Mesendoderm (in vitro differentiated cells): ENCODE measurements at regions not wholly inside any gene's neighbourhood (a gene's known extent, or its start where the extent isn't known, plus 50 kb on each side); places are given as distances from the start of the nearest gene placed in this dataset.

Experiments used
- DNase-seq: peaks from one replicate; pipeline ENCODE4 v3.0.0; 2013
- H2AK5ac ChIP-seq: 2 replicates; pipeline ENCODE4 v1.6.1; 2013; ENCODE audit warnings: low read length, inconsistent platforms
- H2BK120ac ChIP-seq: 2 replicates; pipeline ENCODE4 v1.6.1; 2013; ENCODE audit warnings: low read depth, mild to moderate bottlenecking, low read length, moderate library complexity, mixed read lengths
- H2BK15ac ChIP-seq: replicated peaks from 2 replicates; pipeline ENCODE4 v1.6.1; 2013; ENCODE audit warnings: low read depth, mild to moderate bottlenecking, moderate library complexity
- H2BK5ac ChIP-seq: 2 replicates; pipeline ENCODE4 v1.6.1; 2013; ENCODE audit warnings: low read length, inconsistent platforms
- H3K18ac ChIP-seq: 2 replicates; pipeline ENCODE4 v1.6.1; 2013; ENCODE audit warnings: mild to moderate bottlenecking, low read length, mixed read lengths
- H3K23ac ChIP-seq: one replicate; pipeline ENCODE4 v1.6.1; 2013; ENCODE audit warnings: low read length
- H3K27ac ChIP-seq: 2 replicates; pipeline ENCODE4 v1.5.1; 2013; ENCODE audit warnings: low read depth, mild to moderate bottlenecking, inconsistent platforms, low read length, moderate library complexity
- H3K27me3 ChIP-seq: 2 replicates; pipeline ENCODE4 v1.6.1; 2013; ENCODE audit warnings: low read length, control low read depth, mild to moderate bottlenecking, inconsistent platforms; ENCODE audit not compliant: insufficient read depth, poor library complexity
- H3K36me3 ChIP-seq: 2 replicates; pipeline ENCODE4 v1.6.1; 2013; ENCODE audit warnings: low read length, inconsistent platforms; ENCODE audit not compliant: control insufficient read depth, insufficient read depth
- H3K4ac ChIP-seq: one replicate; pipeline ENCODE4 v1.6.1; 2013; ENCODE audit warnings: low read depth, mild to moderate bottlenecking, low read length, moderate library complexity
- H3K4me1 ChIP-seq: 2 replicates; pipeline ENCODE4 v1.6.1; 2013; ENCODE audit warnings: low read depth, low read length, inconsistent platforms; ENCODE audit not compliant: control insufficient read depth
- H3K4me2 ChIP-seq: 2 replicates; pipeline ENCODE4 v1.6.1; 2013; ENCODE audit warnings: low read length
- H3K4me3 ChIP-seq: 2 replicates; pipeline ENCODE4 v1.5.1; 2013; ENCODE audit warnings: mild to moderate bottlenecking, low read length
- H3K56ac ChIP-seq: one replicate; pipeline ENCODE4 v1.6.1; 2013; ENCODE audit warnings: low read length
- H3K79me1 ChIP-seq: 2 replicates; pipeline ENCODE4 v1.6.1; 2013; ENCODE audit warnings: low read length, inconsistent platforms
- H3K79me2 ChIP-seq: 2 replicates; pipeline ENCODE4 v1.6.1; 2013; ENCODE audit warnings: mild to moderate bottlenecking, low read length; ENCODE audit not compliant: control insufficient read depth, insufficient read depth
- H3K9ac ChIP-seq: 2 replicates; pipeline ENCODE4 v1.6.1; 2013; ENCODE audit warnings: low read length, inconsistent platforms
- H4K5ac ChIP-seq: one replicate; pipeline ENCODE4 v1.6.1; 2013; ENCODE audit warnings: low read length
- H4K8ac ChIP-seq: one replicate; pipeline ENCODE4 v1.6.1; 2013; ENCODE audit warnings: low read depth, mild to moderate bottlenecking, control low read depth, low read length, moderate library complexity
- WGBS: extraction: QIAGEN DNeasy Blood & Tissue Kit; methylation state at CpG from one replicate; pipeline ENCODE4 v1.1.7; 2013; ENCODE audit warnings: low lambda C conversion rate, missing lambda C conversion rate; ENCODE audit not compliant: insufficient coverage; ENCODE audit errors: extremely low coverage; 5-methylcytosine and 5-hydroxymethylcytosine counted together

DNA sequence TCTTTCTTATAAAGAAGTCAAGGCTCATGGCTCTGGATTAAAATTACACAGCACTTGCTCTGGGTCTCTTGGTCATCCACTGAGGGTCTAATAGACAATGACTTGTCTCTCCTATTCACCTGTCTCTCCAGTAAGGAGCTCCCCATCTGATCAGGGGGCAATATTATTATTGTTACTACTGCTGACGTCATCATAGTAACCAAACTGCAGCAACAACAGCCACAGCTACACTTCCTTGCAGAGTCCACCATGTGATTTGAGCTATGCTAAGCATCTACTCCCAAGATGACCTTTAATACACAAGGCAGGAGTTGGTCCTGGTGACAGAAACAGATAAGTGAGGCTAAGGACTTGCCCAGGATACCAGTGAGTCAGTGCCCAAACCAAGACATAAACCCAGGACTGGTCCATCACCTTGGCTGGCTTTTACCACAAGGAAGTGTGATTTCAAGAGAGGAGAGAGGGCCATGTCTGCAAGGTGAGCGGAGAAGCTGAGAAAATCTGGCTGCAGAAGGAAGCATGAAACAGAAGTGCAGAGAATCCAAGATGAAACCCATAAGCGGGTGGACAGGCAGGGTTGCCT is 602.5 kb downstream of the PTPRU start:
- Histone ChIP-seq H3K4ac (no peak overlapping the region), H3K9ac (no peak overlapping the region), H2AK5ac (no peak overlapping the region), H3K79me2 (no peaks in the 10 kb centered on the region), H3K18ac (no peak overlapping the region), H4K5ac (no peak overlapping the region), H2BK15ac (no peak overlapping the region), H3K4me2 (no peak overlapping the region), H4K8ac (no peak overlapping the region), H3K23ac (no peak overlapping the region), H3K79me1 (no peaks in the 10 kb centered on the region), H3K27me3 (no peaks in the 10 kb centered on the region), H3K56ac (no peak overlapping the region), H2BK120ac (no peak overlapping the region), H2BK5ac (no peak overlapping the region), H3K27ac (no peak overlapping the region), H3K36me3 (no peaks in the 10 kb centered on the region), H3K4me3 (no peak overlapping the region), H3K4me1 (no peaks in the 10 kb centered on the region)
- DNase-seq = no peak
- no CpG with 5 or more reads among the region's 3 CpGs for WGBS

DNA sequence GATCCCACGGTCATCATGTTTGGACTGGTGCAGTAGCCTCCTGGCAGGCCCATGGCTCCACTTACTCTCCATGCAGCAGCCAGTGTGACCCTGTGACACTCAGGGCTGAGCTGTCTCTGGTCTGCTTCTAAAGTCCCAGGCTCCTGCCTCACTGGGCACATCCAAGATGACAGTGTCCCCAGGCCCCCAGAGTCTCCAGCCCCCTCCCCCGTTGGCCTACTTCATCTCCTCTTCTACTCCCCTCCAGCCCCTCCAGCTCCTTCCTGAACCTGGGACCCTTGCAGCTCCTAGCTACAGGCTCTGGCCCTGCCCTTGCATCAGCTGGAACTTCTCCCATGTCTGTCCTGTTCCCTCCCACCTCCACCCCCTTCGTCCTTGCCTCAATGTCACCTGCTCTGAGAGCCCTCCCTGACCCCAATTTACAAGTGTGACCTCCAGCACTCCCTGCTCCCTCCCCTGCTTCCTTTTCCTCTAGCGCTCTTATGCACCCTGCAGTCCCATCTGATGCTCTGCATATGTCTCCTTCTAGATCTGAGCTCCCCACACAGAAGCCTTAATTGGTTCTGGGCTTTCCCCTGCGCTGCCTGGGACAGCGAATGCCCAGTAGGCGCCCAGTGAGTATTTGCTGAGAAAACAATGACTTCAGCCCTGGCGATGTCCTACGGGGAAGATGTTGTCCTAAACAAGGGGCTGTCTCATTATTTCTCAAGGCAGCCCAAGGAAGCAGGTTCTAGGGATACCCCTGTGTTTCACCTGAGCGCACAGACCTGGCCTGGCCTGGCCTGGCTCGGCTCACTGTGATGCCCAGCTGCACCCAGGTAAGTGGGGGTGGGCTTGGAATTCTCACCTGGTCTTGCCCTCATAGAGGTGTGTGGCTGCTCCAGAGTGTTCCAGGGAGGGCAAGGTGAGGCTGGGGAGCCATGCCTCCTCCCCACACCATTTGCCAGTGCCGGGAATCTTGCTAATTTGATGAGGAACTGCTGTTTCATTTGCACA is 600.6 kb downstream of the PTPRU start:
- no peak for DNase-seq
- no peak overlapping the region for H3K23ac ChIP-seq
- no peak overlapping the region for H2BK15ac ChIP-seq
- H3K9ac ChIP-seq = no peak overlapping the region
- WGBS = no CpG with 5 or more reads among the region's 12 CpGs
- H3K27ac ChIP-seq = no peak overlapping the region
- no peak overlapping the region for H2BK5ac ChIP-seq
- no peaks in the 10 kb centered on the region for H3K79me1 ChIP-seq
- H3K27me3 ChIP-seq = no peaks in the 10 kb centered on the region
- no peak overlapping the region for H2AK5ac ChIP-seq
- no peak overlapping the region for H3K56ac ChIP-seq
- no peak overlapping the region for H4K5ac ChIP-seq
- no peaks in the 10 kb centered on the region for H3K4me1 ChIP-seq
- no peaks in the 10 kb centered on the region for H3K79me2 ChIP-seq
- H3K4ac ChIP-seq = no peak overlapping the region
- no peak overlapping the region for H3K18ac ChIP-seq
- no peaks in the 10 kb centered on the region for H3K36me3 ChIP-seq
- H3K4me3 ChIP-seq = no peak overlapping the region
- H3K4me2 ChIP-seq = no peak overlapping the region
- H4K8ac ChIP-seq = no peak overlapping the region
- no peak overlapping the region for H2BK120ac ChIP-seq

DNA sequence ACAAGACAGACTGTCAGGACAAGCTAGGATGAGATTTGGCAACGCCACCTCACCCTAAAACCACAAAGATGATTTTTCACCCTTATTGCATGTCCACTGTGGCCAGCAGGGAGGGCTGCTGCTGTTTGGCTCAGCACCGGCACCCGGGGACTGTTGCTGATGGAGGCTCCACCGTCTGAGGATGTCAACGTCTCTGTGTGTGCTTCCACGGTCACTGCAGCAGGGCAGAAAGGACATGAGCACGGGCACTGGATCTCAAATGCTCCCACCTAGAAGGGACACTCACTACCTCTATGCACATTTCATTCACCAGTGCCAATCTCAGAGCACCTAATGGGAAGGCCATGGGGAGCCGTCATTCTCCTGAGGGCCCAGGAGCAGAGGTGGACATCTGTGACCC is 599.6 kb downstream of the PTPRU start:
- DNase-seq = no peak
- no peaks in the 10 kb centered on the region for H3K27me3 ChIP-seq
- H3K79me2 ChIP-seq = no peaks in the 10 kb centered on the region
- no peak overlapping the region for H3K9ac ChIP-seq
- H4K8ac ChIP-seq = no peak overlapping the region
- H3K18ac ChIP-seq = no peak overlapping the region
- H2BK120ac ChIP-seq = no peak overlapping the region
- no peak overlapping the region for H3K4me2 ChIP-seq
- H3K23ac ChIP-seq = no peak overlapping the region
- WGBS = no CpG with 5 or more reads among the region's 8 CpGs
- no peak overlapping the region for H4K5ac ChIP-seq
- H3K79me1 ChIP-seq = no peaks in the 10 kb centered on the region
- no peak overlapping the region for H2BK5ac ChIP-seq
- no peak overlapping the region for H3K27ac ChIP-seq
- H3K4me1 ChIP-seq = no peaks in the 10 kb centered on the region
- no peaks in the 10 kb centered on the region for H3K36me3 ChIP-seq
- no peak overlapping the region for H3K56ac ChIP-seq
- H2BK15ac ChIP-seq = no peak overlapping the region
- H3K4me3 ChIP-seq = no peak overlapping the region
- no peak overlapping the region for H2AK5ac ChIP-seq
- no peak overlapping the region for H3K4ac ChIP-seq

DNA sequence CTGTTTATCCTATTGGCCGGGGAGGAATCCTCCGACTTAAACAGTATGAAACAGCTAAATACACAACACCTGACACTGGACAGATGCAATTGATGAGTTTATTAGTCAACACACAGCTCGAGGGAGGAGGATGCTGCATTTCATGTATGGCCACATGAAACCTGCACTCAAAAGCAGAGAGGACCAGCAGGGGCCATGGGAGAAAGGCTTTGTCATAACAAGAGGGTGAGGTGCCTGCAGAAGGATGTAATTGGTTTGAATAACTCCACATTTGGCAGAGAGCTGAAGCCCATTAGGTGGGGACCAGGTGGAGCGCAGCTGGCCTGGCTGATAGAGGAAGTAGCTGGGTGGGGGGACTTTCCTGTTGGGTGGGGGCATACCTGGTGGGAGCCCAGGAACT is 599.1 kb downstream of the PTPRU start:
- H3K36me3 ChIP-seq = no peaks in the 10 kb centered on the region
- no peak overlapping the region for H2AK5ac ChIP-seq
- DNase-seq = no peak
- no peak overlapping the region for H3K18ac ChIP-seq
- H3K9ac ChIP-seq = no peak overlapping the region
- H4K8ac ChIP-seq = no peak overlapping the region
- no peak overlapping the region for H2BK5ac ChIP-seq
- H2BK15ac ChIP-seq = no peak overlapping the region
- H3K79me1 ChIP-seq = no peaks in the 10 kb centered on the region
- H3K4me1 ChIP-seq = no peaks in the 10 kb centered on the region
- WGBS = no CpG with 5 or more reads among the region's 4 CpGs
- H3K79me2 ChIP-seq = no peaks in the 10 kb centered on the region
- H3K27me3 ChIP-seq = no peaks in the 10 kb centered on the region
- H3K4me3 ChIP-seq = no peak overlapping the region
- H2BK120ac ChIP-seq = no peak overlapping the region
- H3K4me2 ChIP-seq = no peak overlapping the region
- H3K56ac ChIP-seq = no peak overlapping the region
- H3K23ac ChIP-seq = no peak overlapping the region
- H4K5ac ChIP-seq = no peak overlapping the region
- no peak overlapping the region for H3K27ac ChIP-seq
- H3K4ac ChIP-seq = no peak overlapping the region

- H2BK15ac ChIP-seq = no peak overlapping the region
- no peaks in the 10 kb centered on the region for H3K36me3 ChIP-seq
- no peaks in the 10 kb centered on the region for H3K27me3 ChIP-seq
- no peak overlapping the region for H3K18ac ChIP-seq
- no peak overlapping the region for H3K27ac ChIP-seq
- DNase-seq = no peak
- H2BK120ac ChIP-seq = no peak overlapping the region
- no peak overlapping the region for H4K8ac ChIP-seq
- H3K4me2 ChIP-seq = no peak overlapping the region
- H2AK5ac ChIP-seq = no peak overlapping the region
- H3K79me1 ChIP-seq = no peaks in the 10 kb centered on the region
- no peak overlapping the region for H3K56ac ChIP-seq
- no peak overlapping the region for H3K4me3 ChIP-seq
- H3K4me1 ChIP-seq = no peaks in the 10 kb centered on the region
- H3K4ac ChIP-seq = no peak overlapping the region
- H3K9ac ChIP-seq = no peak overlapping the region
- H4K5ac ChIP-seq = no peak overlapping the region
- H3K23ac ChIP-seq = no peak overlapping the region
- WGBS = no CpG with 5 or more reads among the region's 6 CpGs
- no peak overlapping the region for H2BK5ac ChIP-seq
- H3K79me2 ChIP-seq = no peaks in the 10 kb centered on the region
Observed at GRCh38 chr1:29833581-29833980, 597.3 kb downstream of the PTPRU start.
